K562 (cell line): ENCODE measurements at regions not wholly inside any gene's neighbourhood (a gene's known extent, or its start where the extent isn't known, plus 50 kb on each side); places are given as distances from the start of the nearest gene placed in this dataset.

Experiments used
- ATF1 ChIP-seq, 2 experiments: fragments of 450-650 bp in 1 of 2; IDR thresholded peaks; 2 replicates each; pipeline ENCODE4 v1.6.1; 2016; ENCODE audit warnings: missing compliant biosample characterization in 1 of 2, missing genetic modification characterization in 1 of 2
- CTBP1 ChIP-seq: fragments of 450-650 bp; IDR thresholded peaks from 2 replicates; pipeline ENCODE4 v1.6.1; 2016; ENCODE audit warnings: borderline replicate concordance
- EP300 ChIP-seq: IDR thresholded peaks from 2 replicates; pipeline ENCODE4 v1.6.1; 2012; ENCODE audit warnings: low read length, improper control_type of control experiment
- HMBOX1 ChIP-seq: sonication (generic); IDR thresholded peaks from 2 replicates; pipeline ENCODE4 v1.6.1; 2016
- MGA ChIP-seq: fragments of 450-650 bp; IDR thresholded peaks from 2 replicates; pipeline ENCODE4 v1.6.1; 2016; ENCODE audit warnings: mild to moderate bottlenecking, moderate library complexity
- NR2C1 ChIP-seq, 2 experiments: fragments of 450-650 bp; IDR thresholded peaks; 2 replicates each; pipeline ENCODE4 v1.6.1; 2017; ENCODE audit warnings: mild to moderate bottlenecking in 2 of 2, antibody characterized with exemption in 1 of 2, inconsistent platforms in 1 of 2, missing compliant biosample characterization in 1 of 2, missing genetic modification characterization in 1 of 2
- RAD21 ChIP-seq, 2 experiments: fragments of 250-450 bp in 1 of 2; fragments of 450-650 bp in 1 of 2; sonication (Bioruptor Pico) in 1 of 2; formaldehyde crosslinking in 1 of 2; IDR thresholded peaks in 1 of 2; conservative IDR thresholded peaks in 1 of 2; 2 replicates each; pipeline versions ENCODE4 v1.4.0 to v1.8.0; 2020 to 2022; ENCODE audit warnings: mild to moderate bottlenecking in 2 of 2, moderate library complexity in 1 of 2
- SMAD4 ChIP-seq: fragments of 250-450 bp; sonication (Bioruptor Pico); conservative IDR thresholded peaks from 2 replicates; pipeline ENCODE4 v1.8.0; 2021; ENCODE audit warnings: inconsistent platforms, mild to moderate bottlenecking, moderate library complexity
- TAL1 ChIP-seq: fragments of 450-650 bp; IDR thresholded peaks from 2 replicates; pipeline ENCODE4 v1.6.1; 2016; ENCODE audit warnings: mild to moderate bottlenecking
- VEZF1 ChIP-seq: fragments of 200-800 bp; sonication (Bioruptor generic); IDR thresholded peaks from 2 replicates; pipeline ENCODE4 v1.6.1; 2017; ENCODE audit warnings: missing genetic modification characterization, missing compliant biosample characterization
- ZNF175 ChIP-seq: fragments of 200-800 bp; sonication (Bioruptor generic); IDR thresholded peaks from 2 replicates; pipeline ENCODE4 v1.6.1; 2016; ENCODE audit warnings: low read depth, mild to moderate bottlenecking, missing genetic modification characterization, missing compliant biosample characterization
- ZNF644 ChIP-seq: fragments of 200-800 bp; sonication (Bioruptor generic); IDR thresholded peaks from 2 replicates; pipeline ENCODE4 v1.6.1; 2016; ENCODE audit warnings: low read depth, missing genetic modification characterization, missing compliant biosample characterization
- ZNF766 ChIP-seq: fragments of 200-800 bp; sonication (Bioruptor generic); conservative IDR thresholded peaks from 2 replicates; pipeline ENCODE4 v1.6.1; 2016; ENCODE audit warnings: missing genetic modification characterization, missing compliant biosample characterization

- TF ChIP-seq ZNF644 (peak; percentile 48), RAD21 (CRISPR knock-in tag; conservative IDR thresholded peaks at IDR 0.05 in 1 of 2, IDR thresholded peaks at IDR 0.05 in 1 of 2) (peak; percentile 89 to 90), TAL1 (peak; percentile 16; the same call in 1 of the 2 replicates), ZNF175 (CRISPR knock-in tag) (peak; percentile 65; the same call in 1 of the 2 replicates), VEZF1 (peak; percentile 90), ATF1 (CRISPR knock-in tag; IDR thresholded peaks at IDR 0.05) (no peak), ATF1 (tag; IDR thresholded peaks at IDR 0.05) (peak; percentile 10; the same call in 1 of the 2 replicates), EP300 (peak; percentile 95), MGA (peak; percentile 43), CTBP1 (peak; percentile 96), ZNF766 (CRISPR knock-in tag) (peak; percentile 76), SMAD4 (CRISPR knock-in tag) (peak; percentile 64; the same call in 1 of the 2 replicates), NR2C1 (IDR thresholded peaks at IDR 0.05) (no peak), NR2C1 (tag; IDR thresholded peaks at IDR 0.05) (peak; percentile 64; the same call in 1 of the 2 replicates), HMBOX1 (peak; percentile 95)
These were observed 56.6 kb upstream of the WDR1 start (continued) for GRCh38 chr4:10173037-10173753.
